GM19025 (cell line): ENCODE measurements at regions not wholly inside any gene's neighbourhood (a gene's known extent, or its start where the extent isn't known, plus 50 kb on each side); places are given as distances from the start of the nearest gene placed in this dataset.
"Not testable (repeated sequence)": the region's sequence is repeated elsewhere in the genome, so short reads cannot be mapped to it uniquely, and the experiment has no call there.

Experiments
- ATAC-seq: cut with Tn5 transposase; IDR thresholded peaks from one replicate; pipeline ENCODE4 v1.9.1; 2021; ENCODE audit warnings: mild to moderate bottlenecking, low read depth, moderate library complexity; ENCODE audit not compliant: unreplicated experiment

GRCh38 chr6:155853011-155853410 lies 397.4 kb upstream of the NOX3 start:
- no peak for ATAC-seq

- no peak for ATAC-seq
Observed at GRCh38 chr6:155850408-155850841, 394.8 kb upstream of the NOX3 start.

- ATAC-seq = no peak
Observed at GRCh38 chr6:155847711-155848110, 392.1 kb upstream of the NOX3 start.

DNA sequence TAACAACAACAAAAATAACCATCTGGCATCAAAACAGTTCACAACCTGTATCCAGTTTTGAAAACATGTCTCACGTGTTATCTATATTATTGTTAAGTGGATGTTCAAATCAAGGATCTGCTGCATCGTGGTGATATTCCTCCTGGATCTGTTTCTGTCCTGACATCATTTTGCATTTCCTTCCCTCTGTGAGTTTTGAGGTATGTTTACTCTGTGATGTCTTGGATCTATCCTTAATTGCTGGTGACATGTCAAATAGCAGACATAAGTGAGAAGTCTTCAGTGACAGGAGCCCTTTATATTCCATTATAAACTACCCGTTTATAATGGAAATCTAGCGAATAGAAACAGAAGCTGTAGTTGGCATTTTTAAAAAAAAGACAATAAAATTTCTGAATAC lies 381.8 kb upstream of the NOX3 start:
- no peak for ATAC-seq

- ATAC-seq = no peak
Observed at GRCh38 chr6:155832596-155832995, 377.0 kb upstream of the NOX3 start.

GRCh38 chr6:155830531-155830930 lies 374.9 kb upstream of the NOX3 start:
- no peak for ATAC-seq

- no peak for ATAC-seq
Observed at GRCh38 chr6:155829646-155830045, 374.0 kb upstream of the NOX3 start.

DNA sequence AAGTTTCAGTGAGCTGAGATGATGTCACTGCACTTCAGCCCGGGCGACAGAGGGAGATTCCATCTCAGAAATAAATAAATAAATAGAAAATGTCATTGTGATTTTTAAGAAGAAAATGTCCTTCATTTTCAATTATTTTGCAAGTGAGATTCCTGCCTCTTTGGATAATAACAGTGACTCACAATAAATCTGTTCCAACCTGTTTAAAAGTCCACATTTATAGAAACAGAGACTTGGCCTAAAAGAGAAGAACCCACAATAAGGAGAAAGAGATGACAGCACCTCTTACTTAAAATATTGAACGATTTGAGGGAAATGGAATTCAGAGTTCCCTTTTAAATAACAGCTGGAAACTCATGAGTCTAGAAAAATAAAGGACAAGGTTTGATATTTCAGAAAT lies 373.4 kb upstream of the NOX3 start:
- ATAC-seq = no peak

- ATAC-seq = no peak
Observed at GRCh38 chr6:155818698-155819097, 363.1 kb upstream of the NOX3 start.

DNA sequence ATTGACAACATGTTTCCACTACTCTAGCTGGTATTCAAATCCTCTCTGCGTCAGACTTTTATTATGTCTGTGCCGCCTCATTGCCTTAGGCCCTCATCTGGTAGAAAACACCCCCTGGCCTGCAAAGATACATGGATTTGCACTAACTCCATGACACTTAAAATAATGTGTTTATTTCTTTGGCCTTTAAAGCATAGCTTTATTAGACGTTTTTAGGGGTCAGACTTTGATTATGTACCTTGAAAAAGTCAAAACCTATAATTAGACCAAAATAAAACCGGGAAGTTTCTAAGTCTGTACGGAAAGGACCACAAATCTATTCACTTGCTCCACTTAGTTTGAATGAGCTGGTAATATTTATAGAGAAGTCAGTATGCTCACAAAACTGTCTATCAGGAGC lies 357.9 kb upstream of the NOX3 start:
- ATAC-seq = no peak

- no peak for ATAC-seq
Observed at GRCh38 chr6:155807243-155807642, 351.6 kb upstream of the NOX3 start.

DNA sequence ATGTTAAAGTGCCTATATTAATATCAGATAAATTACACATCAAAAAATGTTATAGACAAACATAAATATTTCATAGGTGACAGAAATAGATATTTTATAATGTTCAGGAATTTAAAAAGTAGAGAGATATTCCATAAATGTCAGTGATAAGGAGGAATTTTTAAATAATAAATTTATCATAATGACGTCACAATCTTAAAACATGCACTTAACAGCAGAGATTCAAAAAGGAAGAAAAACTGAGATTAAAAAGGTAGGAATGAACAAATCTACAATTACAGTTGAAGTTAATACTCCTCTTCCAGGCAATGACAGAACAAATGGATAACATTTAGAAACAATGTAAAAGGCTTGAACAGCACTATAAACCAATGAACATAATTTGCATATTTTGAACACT lies 345.4 kb upstream of the NOX3 start:
- no peak for ATAC-seq

DNA sequence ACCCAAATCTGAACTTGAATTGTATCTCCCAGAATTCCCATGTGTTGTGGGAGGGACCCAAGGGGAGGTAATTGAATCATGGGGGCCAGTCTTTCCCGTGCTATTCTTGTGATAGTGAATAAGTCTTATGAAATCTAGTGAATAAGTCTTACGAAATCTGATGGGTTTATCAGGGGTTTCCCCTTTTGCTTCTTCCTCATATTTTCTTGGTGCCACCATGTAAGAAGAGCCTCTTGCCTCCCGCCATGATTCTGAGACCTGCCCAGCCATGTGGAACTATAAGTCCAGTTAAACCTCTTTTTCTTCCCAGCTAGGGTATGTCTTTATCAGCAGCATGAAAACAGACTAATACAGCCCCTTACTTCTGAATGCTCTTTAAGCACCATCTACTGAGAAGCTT lies 343.2 kb upstream of the NOX3 start:
- not testable (repeated sequence) for ATAC-seq

DNA sequence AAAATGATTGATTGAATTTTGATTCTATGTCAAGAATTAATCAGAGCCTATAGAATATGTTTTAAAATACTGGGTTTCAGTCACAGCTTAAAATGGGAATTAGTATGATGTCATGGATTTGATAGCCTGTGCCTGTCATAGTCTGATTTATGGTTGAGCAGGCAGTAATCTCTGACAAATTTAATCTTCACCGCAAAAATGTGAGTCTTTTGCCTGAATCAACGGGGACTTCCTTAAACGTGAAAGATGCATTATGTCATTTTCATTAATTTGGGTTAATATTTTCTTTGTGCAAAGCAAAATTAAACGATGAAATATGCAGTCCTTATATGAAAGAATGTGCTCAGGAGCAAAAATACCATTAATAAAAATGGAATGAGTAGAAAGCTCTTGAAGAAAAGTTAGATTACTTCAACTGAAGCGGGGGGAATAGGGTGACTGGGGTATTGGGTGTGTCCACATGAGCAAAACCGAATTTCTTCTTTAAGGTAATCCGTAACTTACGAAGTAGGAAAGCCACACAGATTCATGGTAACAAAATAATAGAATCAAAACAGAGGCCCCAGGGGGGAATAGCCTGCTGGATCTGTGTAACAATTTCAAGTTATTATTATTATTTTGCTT lies 339.6 kb upstream of the NOX3 start:
- ATAC-seq = no peak

- no peak for ATAC-seq
Observed at GRCh38 chr6:155791891-155792290, 336.3 kb upstream of the NOX3 start.

DNA sequence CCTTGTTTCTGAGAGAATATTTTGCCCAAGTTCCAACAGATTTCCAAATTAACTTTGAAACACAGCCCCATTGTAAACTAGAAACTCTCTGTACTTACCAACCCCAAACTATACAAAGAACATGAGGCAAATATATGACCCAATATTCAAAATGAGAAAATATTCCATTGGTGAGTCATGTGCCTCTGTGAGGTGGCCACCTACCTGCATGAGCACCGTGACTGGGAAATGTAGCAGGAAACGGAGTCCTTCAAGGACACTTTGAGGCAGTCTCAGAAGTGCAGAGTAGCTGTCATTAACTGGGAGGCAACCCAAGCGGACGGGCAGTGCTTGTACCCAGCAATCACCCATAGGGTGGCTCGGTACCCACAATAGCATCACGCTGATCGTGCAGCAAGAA lies 335.5 kb upstream of the NOX3 start:
- ATAC-seq = no peak

DNA sequence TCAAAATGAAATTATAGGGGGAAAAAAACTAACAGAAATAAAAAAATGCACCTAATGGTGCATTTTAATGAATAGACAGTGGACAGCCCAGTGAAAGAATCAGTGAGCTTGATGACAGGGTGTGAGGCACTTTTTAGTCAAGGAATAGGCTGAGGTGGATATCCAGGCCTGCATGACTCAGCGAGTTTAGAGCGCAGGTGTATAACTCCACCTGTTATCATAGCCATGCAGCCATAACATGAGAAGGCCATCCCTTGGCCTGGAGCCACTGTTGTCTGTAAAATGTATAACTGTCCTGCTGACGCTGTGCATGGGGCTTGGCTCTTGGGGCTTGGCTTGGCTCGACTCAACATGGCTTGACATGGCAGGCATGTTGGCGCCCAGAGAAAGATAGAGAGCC lies 331.5 kb upstream of the NOX3 start:
- no peak for ATAC-seq

GRCh38 chr6:155786528-155786927 lies 330.9 kb upstream of the NOX3 start:
- ATAC-seq = no peak

- no peak for ATAC-seq
Observed at GRCh38 chr6:155782739-155783459, 327.3 kb upstream of the NOX3 start.

GRCh38 chr6:155782320-155782731 lies 326.7 kb upstream of the NOX3 start:
- no peak for ATAC-seq

- no peak for ATAC-seq
Observed at GRCh38 chr6:155779456-155779855, 323.8 kb upstream of the NOX3 start.

DNA sequence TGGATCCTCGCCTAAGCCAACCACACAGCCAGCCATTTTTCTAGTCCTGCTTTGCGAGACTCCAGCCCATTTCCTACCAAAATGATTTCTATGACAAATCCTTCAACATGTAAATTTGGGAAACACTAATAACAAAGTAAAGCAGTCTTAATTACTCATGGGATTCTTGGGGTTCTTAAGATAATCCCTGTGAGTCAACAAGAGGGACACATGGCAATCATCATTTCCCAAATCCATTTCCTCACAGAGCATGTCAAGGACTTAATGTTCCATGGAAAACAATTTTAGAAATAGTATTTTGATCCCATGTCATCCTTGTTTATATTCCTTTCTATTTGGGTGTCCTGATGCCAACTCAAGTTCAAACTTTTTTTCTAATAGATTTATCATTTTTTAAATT lies 322.7 kb upstream of the NOX3 start:
- ATAC-seq = no peak
